Ascending aorta (tissue), 2 donors: ENCODE measurements at regions not wholly inside any gene's neighbourhood (a gene's known extent, or its start where the extent isn't known, plus 50 kb on each side); places are given as distances from the start of the nearest gene placed in this dataset.

Experiments used
- DNase-seq, 2 donors: peaks; one replicate each; pipeline ENCODE4 v3.0.0-alpha.2; 2019; ENCODE audit warnings: low spot score in 2 of 2
- H3K27ac ChIP-seq, 2 donors: fragments of 200-600 bp; sonication (generic); one replicate each; pipeline ENCODE4 v1.5.1; 2016 to 2017; ENCODE audit warnings: mild to moderate bottlenecking in 1 of 2
- H3K27me3 ChIP-seq: fragments of 200-600 bp; sonication (generic); one replicate; pipeline ENCODE4 v1.5.1; 2017
- H3K36me3 ChIP-seq, 2 donors: fragments of 200-600 bp; sonication (generic); one replicate each; pipeline ENCODE4 v1.5.1; 2016
- H3K4me1 ChIP-seq, 2 donors: fragments of 200-600 bp; sonication (generic); one replicate each; pipeline ENCODE4 v1.5.1; 2016 to 2017; ENCODE audit warnings: mild to moderate bottlenecking in 1 of 2
- H3K4me3 ChIP-seq, 2 donors: fragments of 200-600 bp; sonication (generic); one replicate each; pipeline ENCODE4 v1.5.1; 2016 to 2017; ENCODE audit warnings: mild to moderate bottlenecking in 1 of 2
- H3K9me3 ChIP-seq, 2 donors: fragments of 200-600 bp; sonication (generic); one replicate each; pipeline ENCODE4 v1.5.1; 2016
- intact Hi-C: fragments of 100-400 bp; cut with DNase I; formaldehyde crosslinking; loops from one replicate; pipeline ENCODE4 v1.15.1; 2023
- TF ChIP-seq, protein P1 (sequence below), 3 experiments: fragments of 200-600 bp in 2 of 3; fragments of 450-650 bp in 1 of 3; sonication (generic) in 2 of 3; IDR thresholded peaks; one replicate each; pipeline ENCODE4 v1.5.1; 2016 to 2019; ENCODE audit warnings: antibody characterized with exemption in 3 of 3, mild to moderate bottlenecking in 1 of 3, moderate library complexity in 1 of 3

DNA sequence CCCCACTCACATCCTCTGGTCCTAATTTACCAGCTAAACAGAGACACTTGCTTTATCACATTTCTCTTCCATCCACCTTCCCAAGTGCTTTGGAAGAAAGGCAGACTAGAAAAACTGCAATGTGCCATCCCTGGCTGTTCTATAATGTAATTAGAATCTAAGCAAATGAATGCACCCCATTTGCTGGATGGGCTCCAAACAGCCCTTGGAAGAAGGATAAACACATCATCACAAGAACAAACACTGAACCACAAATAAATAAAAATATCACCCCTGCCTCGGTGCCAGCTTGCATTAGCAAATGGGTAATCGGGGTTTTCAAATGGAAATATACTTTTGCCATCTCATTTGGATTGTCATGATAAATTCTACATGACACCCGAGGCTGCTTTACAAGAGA is 296.6 kb upstream of the ISX start:
- DNase-seq = no peak
- Histone ChIP-seq H3K4me1 (no peaks in the 10 kb centered on the region), H3K27me3 (no peaks in the 10 kb centered on the region), H3K9me3 (no peaks in the 10 kb centered on the region), H3K36me3 (no peaks in the 10 kb centered on the region), H3K4me3 (no peak overlapping the region), H3K27ac (no peak overlapping the region)
- intact Hi-C loops = no loop called here
- TF ChIP-seq, protein P1, sequence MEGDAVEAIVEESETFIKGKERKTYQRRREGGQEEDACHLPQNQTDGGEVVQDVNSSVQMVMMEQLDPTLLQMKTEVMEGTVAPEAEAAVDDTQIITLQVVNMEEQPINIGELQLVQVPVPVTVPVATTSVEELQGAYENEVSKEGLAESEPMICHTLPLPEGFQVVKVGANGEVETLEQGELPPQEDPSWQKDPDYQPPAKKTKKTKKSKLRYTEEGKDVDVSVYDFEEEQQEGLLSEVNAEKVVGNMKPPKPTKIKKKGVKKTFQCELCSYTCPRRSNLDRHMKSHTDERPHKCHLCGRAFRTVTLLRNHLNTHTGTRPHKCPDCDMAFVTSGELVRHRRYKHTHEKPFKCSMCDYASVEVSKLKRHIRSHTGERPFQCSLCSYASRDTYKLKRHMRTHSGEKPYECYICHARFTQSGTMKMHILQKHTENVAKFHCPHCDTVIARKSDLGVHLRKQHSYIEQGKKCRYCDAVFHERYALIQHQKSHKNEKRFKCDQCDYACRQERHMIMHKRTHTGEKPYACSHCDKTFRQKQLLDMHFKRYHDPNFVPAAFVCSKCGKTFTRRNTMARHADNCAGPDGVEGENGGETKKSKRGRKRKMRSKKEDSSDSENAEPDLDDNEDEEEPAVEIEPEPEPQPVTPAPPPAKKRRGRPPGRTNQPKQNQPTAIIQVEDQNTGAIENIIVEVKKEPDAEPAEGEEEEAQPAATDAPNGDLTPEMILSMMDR (IDR thresholded peaks at IDR 0.05) = no peak

DNA sequence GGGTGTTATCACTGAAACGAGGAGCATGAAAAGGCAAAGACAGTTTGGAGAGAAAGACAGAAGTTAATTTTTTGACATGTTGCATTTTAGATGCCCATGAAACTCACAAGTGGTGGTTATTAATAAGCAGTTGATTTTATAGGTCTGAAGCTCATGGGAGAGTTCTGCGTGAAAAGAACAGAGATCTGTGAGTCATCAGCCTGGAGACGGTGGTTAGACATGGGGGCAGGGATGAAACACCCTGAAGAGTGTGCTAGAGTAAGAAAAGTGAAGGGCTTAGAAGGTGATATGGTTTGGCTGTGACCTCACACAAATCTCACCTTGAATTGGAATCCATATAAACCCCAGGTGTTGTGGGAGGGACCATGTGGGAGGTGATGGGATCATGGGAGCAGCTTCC is 289.1 kb upstream of the ISX start:
- Histone ChIP-seq H3K9me3 (no peaks in the 10 kb centered on the region), H3K4me3 (no peak overlapping the region), H3K36me3 (no peaks in the 10 kb centered on the region), H3K27me3 (no peaks in the 10 kb centered on the region), H3K27ac (no peak overlapping the region), H3K4me1 (no peaks in the 10 kb centered on the region)
- no peak for DNase-seq
- TF ChIP-seq, protein P1 (IDR thresholded peaks at IDR 0.05) = no peak
- intact Hi-C loops = no loop called here

DNA sequence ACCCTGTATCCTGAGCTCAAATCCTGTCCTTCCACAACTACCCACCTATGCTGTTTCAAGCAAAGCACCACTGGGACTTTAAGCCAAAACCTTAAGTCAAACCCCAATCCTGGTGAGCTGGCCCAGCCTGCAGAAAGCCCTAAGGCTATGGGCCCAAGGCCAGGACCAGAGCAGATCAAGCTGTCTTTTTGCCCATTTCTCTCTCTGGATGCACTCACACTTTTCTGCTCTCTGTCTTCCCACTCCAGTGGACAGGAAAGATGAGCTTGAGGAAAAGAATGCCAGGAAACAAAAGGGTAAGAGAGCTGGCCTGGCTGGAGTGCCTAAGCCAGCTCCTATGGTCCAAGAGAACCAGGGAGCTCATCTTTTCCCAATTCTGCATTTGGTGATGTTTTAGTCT is 284.3 kb upstream of the ISX start:
- H3K27ac ChIP-seq = no peak overlapping the region
- DNase-seq = no peak
- TF ChIP-seq, protein P1 (IDR thresholded peaks at IDR 0.05) = no peak
- no peaks in the 10 kb centered on the region for H3K9me3 ChIP-seq
- H3K4me3 ChIP-seq = no peak overlapping the region
- H3K4me1 ChIP-seq = no peaks in the 10 kb centered on the region
- H3K36me3 ChIP-seq = no peaks in the 10 kb centered on the region
- H3K27me3 ChIP-seq = no peaks in the 10 kb centered on the region
- intact Hi-C loops = no loop called here

DNA sequence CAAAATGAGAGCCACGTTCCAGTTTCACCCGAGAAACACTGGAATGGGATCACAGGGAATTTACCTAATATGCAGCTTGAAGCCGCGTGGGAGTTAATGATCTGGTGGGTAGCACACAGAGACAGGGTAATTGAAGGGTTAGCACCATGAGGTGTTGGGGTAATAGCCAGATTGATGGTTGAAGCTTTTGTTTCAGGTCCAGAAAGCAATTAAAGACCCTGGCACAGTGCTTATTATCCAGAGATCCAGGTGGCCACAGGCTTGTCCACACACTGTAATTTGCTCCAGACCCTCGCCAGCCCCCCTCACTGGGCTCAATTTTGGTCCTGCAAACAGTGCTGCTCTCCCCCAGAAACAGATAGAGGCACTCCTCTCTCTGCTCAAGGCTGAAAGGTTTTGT is 282.5 kb upstream of the ISX start:
- Histone ChIP-seq H3K9me3 (no peaks in the 10 kb centered on the region), H3K27ac (no peak overlapping the region), H3K4me1 (no peaks in the 10 kb centered on the region), H3K27me3 (no peaks in the 10 kb centered on the region), H3K4me3 (no peak overlapping the region), H3K36me3 (no peaks in the 10 kb centered on the region)
- intact Hi-C loops = no loop called here
- TF ChIP-seq, protein P1 (IDR thresholded peaks at IDR 0.05) = no peak
- DNase-seq = no peak

DNA sequence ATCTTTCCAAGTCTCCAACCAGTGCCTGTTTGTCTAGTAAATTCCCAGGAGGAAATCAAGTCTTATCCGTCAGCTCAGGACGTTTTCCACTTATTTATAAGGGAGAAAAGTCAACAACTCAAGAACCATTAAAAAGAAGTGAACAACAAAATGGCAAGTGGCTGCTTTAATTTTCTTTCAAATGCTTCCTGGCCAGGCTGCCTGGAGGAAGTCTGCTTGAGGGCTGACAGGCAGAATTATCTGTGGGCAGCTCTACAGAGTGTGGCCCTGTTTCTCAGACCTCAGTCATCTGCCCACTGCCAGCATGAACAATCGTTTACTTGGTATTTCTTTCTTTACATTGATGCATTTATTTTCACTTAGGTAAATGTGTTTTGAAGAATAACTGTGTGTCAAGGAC is 281.9 kb upstream of the ISX start:
- intact Hi-C loops = no loop called here
- Histone ChIP-seq H3K27me3 (no peaks in the 10 kb centered on the region), H3K4me1 (no peaks in the 10 kb centered on the region), H3K36me3 (no peaks in the 10 kb centered on the region), H3K4me3 (no peak overlapping the region), H3K9me3 (no peaks in the 10 kb centered on the region), H3K27ac (no peak overlapping the region)
- TF ChIP-seq, protein P1 (IDR thresholded peaks at IDR 0.05) = no peak
- DNase-seq = no peak

DNA sequence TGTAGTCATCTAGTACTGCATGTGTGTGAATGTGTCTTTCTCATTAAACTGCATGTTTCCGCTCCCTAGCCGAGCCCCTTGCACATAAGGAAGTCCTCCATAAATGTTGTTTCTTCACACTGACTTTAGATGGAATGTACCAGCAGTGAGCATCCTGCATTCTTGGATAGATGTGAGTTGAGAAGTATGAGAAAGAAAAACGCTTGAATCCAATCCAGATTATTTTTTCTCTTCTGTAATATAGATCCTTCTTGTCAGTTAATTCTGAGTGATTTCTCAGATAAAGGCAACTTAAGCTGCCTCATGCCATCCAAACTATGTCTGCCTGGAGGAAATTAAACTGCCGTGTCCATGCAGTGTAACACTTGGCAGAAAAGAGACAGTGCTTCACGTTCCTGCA is 268.1 kb upstream of the ISX start:
- Histone ChIP-seq H3K4me3 (no peak overlapping the region), H3K27ac (no peak overlapping the region), H3K9me3 (no peaks in the 10 kb centered on the region), H3K27me3 (no peaks in the 10 kb centered on the region), H3K36me3 (no peaks in the 10 kb centered on the region), H3K4me1 (no peaks in the 10 kb centered on the region)
- no peak for DNase-seq
- intact Hi-C loops = no loop called here
- TF ChIP-seq, protein P1 (IDR thresholded peaks at IDR 0.05) = no peak
